GM12878 (cell line): ENCODE measurements at regions not wholly inside any gene's neighbourhood (a gene's known extent, or its start where the extent isn't known, plus 50 kb on each side); places are given as distances from the start of the nearest gene placed in this dataset.
A peak's percentile ranks its signal among the peaks of the same experiment; 100 is the strongest.

ENCODE experiments used
- ATAC-seq: fragments of 200-7000 bp; cut with Tn5 transposase; 3 replicates; pipeline ENCODE4 v1.9.1; 2020; ENCODE audit warnings: mild to moderate bottlenecking, moderate library complexity
- BruUV-seq: library from RNA; stranded (reverse); fragments of 400-500 nt; replicated peaks from 2 replicates; lab custom pipeline; 2021; lab: Mats Ljungman, UMichigan
- CTCF ChIA-PET: fragments of 300-600 bp; sonication (Branson Sonifier 250); formaldehyde crosslinking; extraction: SDS; loops from one replicate; lab custom pipeline; 2021; ENCODE audit warnings: inconsistent platforms; lab: Yijun Ruan, JAX
- POLR2A ChIA-PET: fragments of 350-600 bp; formaldehyde crosslinking; extraction: SDS; loops from one replicate; lab custom pipeline; 2021; ENCODE audit warnings: inconsistent platforms; lab: Charles Lee
- RAD21 ChIA-PET: fragments of 300-600 bp; sonication (Branson Sonifier 250); formaldehyde crosslinking; loops from one replicate; lab custom pipeline; 2023; ENCODE audit warnings: antibody characterized with exemption; ENCODE audit not compliant: unreplicated experiment; lab: Charles Lee
- SMC1A ChIA-PET: fragments of 300-600 bp; sonication (Branson Sonifier 250); formaldehyde crosslinking; loops from one replicate; lab custom pipeline; 2023; ENCODE audit not compliant: unreplicated experiment, uncharacterized antibody; lab: Charles Lee
- DNase-seq: peaks from one replicate; pipeline ENCODE4 v3.0.0-alpha.2; 2011; ENCODE audit warnings: low read depth, low spot score
- FAIRE-seq: peaks from 3 replicates; lab custom pipeline; 2011; peaks lifted over from hg19 to GRCh38; lab: Jason Lieb, UNC
- H2AFZ ChIP-seq: 2 replicates; pipeline ENCODE4 v1.6.0; 2011; ENCODE audit warnings: low read depth, low read length, control low read depth; ENCODE audit not compliant: control insufficient read depth
- H3K27ac ChIP-seq: 2 replicates; pipeline ENCODE4 v1.5.1; 2011; ENCODE audit warnings: control low read depth; ENCODE audit not compliant: control insufficient read depth, insufficient read depth
- H3K27me3 ChIP-seq, 2 experiments: replicated peaks in 1 of 2; 2 replicates each; pipeline versions ENCODE4 v1.6.0 to v1.6.1; 2011; ENCODE audit warnings: low read length in 1 of 2; ENCODE audit not compliant: control insufficient read depth in 2 of 2, insufficient read depth in 2 of 2
- H3K36me3 ChIP-seq, 2 experiments: 2 replicates each; pipeline ENCODE4 v1.5.1; 2011; ENCODE audit warnings: low read length in 1 of 2; ENCODE audit not compliant: control insufficient read depth in 2 of 2, insufficient read depth in 2 of 2
- H3K4me1 ChIP-seq: 2 replicates; pipeline ENCODE4 v1.6.1; 2011; ENCODE audit warnings: mild to moderate bottlenecking, low read length, moderate library complexity, mixed read lengths; ENCODE audit not compliant: control insufficient read depth, insufficient read depth
- H3K4me2 ChIP-seq: 2 replicates; pipeline ENCODE4 v1.6.0; 2011; ENCODE audit warnings: control low read depth; ENCODE audit not compliant: control insufficient read depth, insufficient read depth
- H3K4me3 ChIP-seq: fragments of 200-600 bp; sonication (generic); 2 replicates; pipeline ENCODE4 v1.5.1; 2016
- H3K79me2 ChIP-seq: 2 replicates; pipeline ENCODE4 v1.6.0; 2011; ENCODE audit warnings: low read length; ENCODE audit not compliant: control insufficient read depth, insufficient read depth
- H3K9ac ChIP-seq: 2 replicates; pipeline ENCODE4 v1.8.0; 2011; ENCODE audit warnings: low read length, control low read depth, mixed read lengths; ENCODE audit not compliant: control insufficient read depth, insufficient read depth
- H3K9me3 ChIP-seq: replicated peaks from 3 replicates; pipeline ENCODE4 v1.5.1; 2011; ENCODE audit warnings: mild to moderate bottlenecking, low read length; ENCODE audit not compliant: control insufficient read depth, insufficient read depth
- H4K20me1 ChIP-seq: 2 replicates; pipeline ENCODE4 v1.6.0; 2011; ENCODE audit not compliant: control insufficient read depth, insufficient read depth
- ATF7 ChIP-seq: fragments of 450-650 bp; IDR thresholded peaks from 2 replicates; pipeline ENCODE4 v1.6.1; 2016; ENCODE audit warnings: low read depth, mild to moderate bottlenecking
- BHLHE40 ChIP-seq, 2 experiments: fragments of 450-650 bp in 1 of 2; IDR thresholded peaks; 2 replicates each; pipeline ENCODE4 v1.6.1; 2011 to 2017; ENCODE audit warnings: low read depth in 2 of 2, borderline replicate concordance in 1 of 2, improper control_type of control experiment in 1 of 2, low read length in 1 of 2, mild to moderate bottlenecking in 1 of 2
- BRCA1 ChIP-seq: IDR thresholded peaks from 2 replicates; pipeline ENCODE4 v1.6.1; 2011; ENCODE audit warnings: low read depth, low read length, improper control_type of control experiment
- CBFB ChIP-seq: IDR thresholded peaks from 2 replicates; pipeline ENCODE4 v1.6.1; 2016; ENCODE audit warnings: antibody characterized with exemption, low read depth
- CHD1 ChIP-seq: IDR thresholded peaks from 2 replicates; pipeline ENCODE4 v1.6.1; 2012; ENCODE audit warnings: low read depth, low read length, improper control_type of control experiment
- CREB1 ChIP-seq: IDR thresholded peaks from 2 replicates; pipeline ENCODE4 v1.6.1; 2012; ENCODE audit warnings: low read depth, mild to moderate bottlenecking, inconsistent platforms
- EP300 ChIP-seq, 2 experiments: fragments of 150-350 bp in 1 of 2; IDR thresholded peaks; 2 replicates each; pipeline ENCODE4 v1.6.1; 2011 to 2012; ENCODE audit warnings: low read depth in 2 of 2, low read length in 2 of 2, borderline replicate concordance in 1 of 2, improper control_type of control experiment in 1 of 2, inconsistent platforms in 1 of 2; ENCODE audit not compliant: control insufficient read depth in 1 of 2
- ETV6 ChIP-seq, 2 experiments: fragments of 450-650 bp in 1 of 2; IDR thresholded peaks in 1 of 2; conservative IDR thresholded peaks in 1 of 2; 2 replicates each; pipeline ENCODE4 v1.6.1; 2014; ENCODE audit warnings: antibody characterized with exemption in 1 of 2, borderline replicate concordance in 1 of 2, low read depth in 1 of 2, mild to moderate bottlenecking in 1 of 2, moderate library complexity in 1 of 2
- FOXM1 ChIP-seq: IDR thresholded peaks from 2 replicates; pipeline ENCODE4 v1.6.1; 2012; ENCODE audit warnings: low read depth, mild to moderate bottlenecking, inconsistent platforms, low read length, moderate library complexity
- GABPA ChIP-seq: IDR thresholded peaks from 2 replicates; pipeline ENCODE4 v1.6.1; 2014; ENCODE audit warnings: antibody characterized with exemption, low read depth, mild to moderate bottlenecking, inconsistent platforms
- HDGF ChIP-seq: fragments of 450-650 bp; IDR thresholded peaks from 2 replicates; pipeline ENCODE4 v1.6.1; 2016; ENCODE audit warnings: antibody characterized with exemption
- IKZF1 ChIP-seq: fragments of 450-650 bp; conservative IDR thresholded peaks from 2 replicates; pipeline ENCODE4 v1.6.1; 2017; ENCODE audit warnings: antibody characterized with exemption, mild to moderate bottlenecking
- IKZF2 ChIP-seq, 2 experiments: fragments of 450-650 bp; IDR thresholded peaks; 2 replicates each; pipeline ENCODE4 v1.6.1; 2017; ENCODE audit warnings: mild to moderate bottlenecking in 2 of 2, moderate library complexity in 2 of 2
- MEF2A ChIP-seq: IDR thresholded peaks from 2 replicates; pipeline ENCODE4 v1.6.1; 2011; ENCODE audit warnings: low read depth, mild to moderate bottlenecking, low read length, moderate library complexity; ENCODE audit not compliant: insufficient read depth
- NBN ChIP-seq: fragments of 450-650 bp; IDR thresholded peaks from 2 replicates; pipeline ENCODE4 v1.6.1; 2016
- NFIC ChIP-seq: IDR thresholded peaks from 2 replicates; pipeline ENCODE4 v1.6.1; 2012; ENCODE audit warnings: low read depth, mild to moderate bottlenecking, inconsistent platforms, low read length, moderate library complexity
- NR2F1 ChIP-seq: fragments of 450-650 bp; conservative IDR thresholded peaks from 2 replicates; pipeline ENCODE4 v1.6.1; 2017; ENCODE audit warnings: mild to moderate bottlenecking
- SIX5 ChIP-seq: IDR thresholded peaks from 2 replicates; pipeline ENCODE4 v1.6.1; 2011; ENCODE audit warnings: mild to moderate bottlenecking, low read depth, low read length, moderate library complexity; ENCODE audit not compliant: severe bottlenecking
- SP1 ChIP-seq: IDR thresholded peaks from one replicate; pipeline ENCODE4 v1.6.1; 2011; ENCODE audit warnings: low read depth, low read length
- TAF1 ChIP-seq: IDR thresholded peaks from 2 replicates; pipeline ENCODE4 v1.6.1; 2011; ENCODE audit warnings: mild to moderate bottlenecking, low read depth, low read length, borderline replicate concordance
- TARDBP ChIP-seq: IDR thresholded peaks from 2 replicates; pipeline ENCODE4 v1.6.1; 2016; ENCODE audit warnings: borderline replicate concordance
- TCF3 ChIP-seq: IDR thresholded peaks from 2 replicates; pipeline ENCODE4 v1.6.1; 2012; ENCODE audit warnings: low read depth, mild to moderate bottlenecking, low read length, borderline replicate concordance; ENCODE audit not compliant: insufficient read depth
- TCF7 ChIP-seq: IDR thresholded peaks from 2 replicates; pipeline ENCODE4 v1.6.1; 2014; ENCODE audit warnings: antibody characterized with exemption, borderline replicate concordance
- ZZZ3 ChIP-seq: IDR thresholded peaks from 2 replicates; pipeline ENCODE4 v1.6.1; 2011; ENCODE audit warnings: low read depth; ENCODE audit not compliant: control insufficient read depth, insufficient read length
- WGBS: methylation state at CpG from one replicate; pipeline ENCODE4 v1.1.6; 2016; ENCODE audit warnings: low lambda C conversion rate; ENCODE audit not compliant: insufficient replicate concordance, insufficient coverage; ENCODE audit errors: missing lambda C conversion rate; 5-methylcytosine and 5-hydroxymethylcytosine counted together
- in situ Hi-C: fragments of 300-500 bp; cut with MboI; formaldehyde crosslinking; loops from 9 replicates; pipeline ENCODE4 v1.14.3; 2018; ENCODE audit warnings: mixed read lengths
- intact Hi-C: fragments of 100-400 bp; cut with micrococcal nuclease; formaldehyde crosslinking; loops from one replicate; pipeline ENCODE4 v1.14.2; 2022; ENCODE audit not compliant: unreplicated experiment

DNA sequence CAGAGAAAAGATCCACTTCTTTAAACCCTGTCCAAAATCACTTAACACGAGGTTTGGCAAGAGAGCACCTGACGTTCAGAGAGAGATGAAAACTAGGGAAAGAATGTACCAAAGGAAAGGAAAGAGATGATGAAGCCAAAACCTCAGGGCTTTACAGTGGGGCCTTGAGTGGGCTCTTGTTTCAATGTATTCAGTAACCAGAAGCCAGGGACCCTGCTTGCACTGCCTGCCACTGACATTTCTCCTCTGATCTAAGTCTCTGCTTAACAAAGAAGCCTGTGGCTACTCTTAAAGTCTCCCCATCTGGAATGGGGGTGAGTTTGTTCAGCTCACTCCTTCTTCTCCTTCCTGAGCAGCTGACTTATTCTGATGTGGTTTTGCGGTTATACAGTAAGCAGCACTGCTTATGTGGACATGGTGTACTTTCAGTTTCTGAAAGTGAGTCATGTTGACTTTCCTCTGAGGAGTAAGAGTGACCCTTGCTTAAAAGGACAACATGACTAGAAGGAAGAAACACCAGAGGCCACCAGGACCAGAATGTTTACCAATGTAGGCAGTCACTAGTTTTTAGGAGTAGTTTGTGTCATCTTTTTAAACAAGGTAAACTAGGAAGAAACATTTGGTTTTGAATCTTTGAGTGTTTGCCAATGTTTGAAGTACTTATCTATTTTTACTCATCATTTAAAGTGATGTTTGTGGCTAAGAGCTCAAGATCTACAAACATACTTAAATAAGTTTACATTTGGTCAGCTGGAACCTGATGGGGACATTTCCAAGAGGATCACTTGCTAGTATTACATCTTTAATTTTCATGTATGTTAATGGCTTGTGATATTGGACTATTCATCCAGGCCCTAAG, 87.4 kb downstream of the FASLG start:
- no TSS peak for BruUV-seq
- WGBS: 0% methylated on average over 3 of the region's 3 CpGs
- SMC1A ChIA-PET: interaction anchor here (1.0 to 8.9 kb wide), 13 partner anchors 8 to 684 kb away, joined by 3 to 281 read pairs (median 7); partner anchors contain the start of gene TNFSF4
- FAIRE-seq: peak; percentile 99
- Histone ChIP-seq H3K4me1 (peaks cover 20% of the 10 kb centered on the region), H3K4me2 (peak overlapping the region; percentile 67), H3K36me3 (no peaks in the 10 kb centered on the region), H3K27me3 (peaks cover 0 to 5% of the 10 kb centered on the region in 2 experiments; a peak in 1 of 4 replicates), H3K9ac (no peak overlapping the region), H2AFZ (no peak overlapping the region), H3K4me3 (no peak overlapping the region), H4K20me1 (no peaks in the 10 kb centered on the region), H3K9me3 (no peaks in the 10 kb centered on the region; the same call in 2 of the 3 replicates), H3K79me2 (no peaks in the 10 kb centered on the region), H3K27ac (no peak overlapping the region)
- RAD21 ChIA-PET: interaction anchor here (0.5 to 7.5 kb wide), 10 partner anchors 16 to 1471 kb away, joined by 3 to 201 read pairs (median 4); partner anchors contain the start of gene TNFSF4
- DNase-seq: peak; percentile 70
- intact Hi-C loops (loop anchor here (1.0 to 10.0 kb wide), 2 partner anchors 73 to 1188 kb away; no protein-coding TSS in a partner anchor), in situ Hi-C loops (loop anchor here (5.0 to 10.0 kb wide), 5 partner anchors 71 to 1998 kb away; partner anchors contain the start of genes CENPL, DARS2 and TNFSF4)
- CTCF ChIA-PET: interaction anchor here (1.1 to 10.3 kb wide), 8 partner anchors 7 to 683 kb away, joined by 3 to 322 read pairs (median 11); partner anchors contain the start of gene TNFSF4
- ATAC-seq: peak; percentile 86
- POLR2A ChIA-PET: interaction anchor here (0.6 to 1.9 kb wide), 2 partner anchors 457 to 1258 kb away, joined by 7 to 8 read pairs; no protein-coding TSS in a partner anchor
- TF ChIP-seq ZZZ3 (no peak), TCF3 (peak; percentile 76; the same call in 1 of the 2 replicates), NBN (0 out of 2 replicates have a peak, but pooled peaks have one; percentile 32), CREB1 (peak; percentile 67), TCF7 (peak; percentile 98), FOXM1 (peak; percentile 93), BRCA1 (no peak), IKZF1 (peak; percentile 93), CHD1 (no peak), GABPA (peak; percentile 54; the same call in 1 of the 2 replicates), SIX5 (no peak), TAF1 (no peak), ATF7 (peak; percentile 77), CBFB (peak; percentile 98), ETV6 (conservative IDR thresholded peaks at IDR 0.05 in 1 of 2, IDR thresholded peaks at IDR 0.05 in 1 of 2; ENCODE audit: borderline replicate concordance in 1 of 2, low read depth in 1 of 2) (peak in 1 of 2 experiments; percentile 89; a peak in 2 of 4 replicates), IKZF2 (IDR thresholded peaks at IDR 0.05) (peak; percentile 97 to 98), EP300 (IDR thresholded peaks at IDR 0.05; ENCODE audit: borderline replicate concordance in 1 of 2, control insufficient read depth in 1 of 2, low read depth in 2 of 2, low read length in 2 of 2) (peak; percentile 46 to 72; a peak in 2 of 4 replicates), BHLHE40 (IDR thresholded peaks at IDR 0.05; ENCODE audit: borderline replicate concordance in 1 of 2, low read depth in 2 of 2, low read length in 1 of 2) (peak; percentile 90 to 91), NR2F1 (peak; percentile 80), SP1 (peak; percentile 37), MEF2A (peak; percentile 78; the same call in 1 of the 2 replicates), HDGF (no peak), NFIC (peak; percentile 95), TARDBP (0 out of 2 replicates have a peak, but pooled peaks have one; percentile 34)
